ENCODE measurements at regions not wholly inside any gene's neighbourhood (a gene's known extent, or its start where the extent isn't known, plus 50 kb on each side); places are given as distances from the start of the nearest gene placed in this dataset.
"Not testable (repeated sequence)": the region's sequence is repeated elsewhere in the genome, so short reads cannot be mapped to it uniquely, and the experiment has no call there.

DNA sequence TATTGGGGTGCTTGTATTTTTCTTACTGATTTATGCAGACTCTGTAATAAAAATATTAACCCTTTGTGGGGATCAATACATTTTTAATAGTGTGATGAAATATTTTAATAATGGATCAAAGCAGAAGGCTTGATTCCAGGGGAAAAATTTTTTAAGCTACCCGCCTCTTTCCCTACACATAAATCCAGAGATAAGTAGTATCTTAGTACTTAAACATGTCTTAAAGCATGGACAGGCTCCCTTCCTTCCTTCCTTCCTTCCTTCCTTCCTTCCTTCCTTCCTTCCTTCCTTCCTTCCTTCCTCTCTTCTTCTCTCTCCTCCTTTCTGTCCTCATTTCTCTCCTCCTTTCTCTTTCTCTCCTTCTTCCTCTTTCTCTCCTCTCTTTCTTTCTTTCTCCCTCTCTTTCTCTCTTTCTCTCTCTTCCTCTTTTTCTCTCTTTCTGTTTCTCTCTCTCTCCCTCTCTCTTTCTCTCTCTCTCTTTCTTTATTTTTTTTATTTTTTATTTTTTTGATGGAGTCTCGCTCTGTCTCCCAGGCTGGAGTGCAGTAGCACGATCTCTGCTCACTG is 78.0 kb upstream of the SPRY4 start:
- no peak for DNase-seq

DNA sequence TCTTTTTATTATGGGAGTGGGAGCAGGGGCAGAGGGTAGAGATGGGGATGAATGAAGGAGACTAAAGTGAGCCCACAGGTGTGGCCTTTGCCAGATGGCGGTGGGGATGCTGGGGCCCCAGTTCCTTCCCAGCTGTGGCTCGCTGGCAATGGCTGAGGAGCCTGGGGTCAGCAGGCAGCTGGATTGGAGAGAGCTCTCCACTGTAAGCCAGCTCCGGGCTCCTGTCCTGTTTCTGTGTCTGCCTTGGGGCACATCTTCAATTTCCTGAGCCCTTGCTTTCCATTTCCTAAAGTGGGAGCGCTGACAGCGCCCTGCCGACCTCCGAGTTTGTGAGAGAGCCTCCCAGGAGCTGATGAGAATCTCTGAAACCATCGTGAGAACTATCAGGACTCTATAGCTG is 75.6 kb upstream of the SPRY4 start:
- no peak for DNase-seq

DNA sequence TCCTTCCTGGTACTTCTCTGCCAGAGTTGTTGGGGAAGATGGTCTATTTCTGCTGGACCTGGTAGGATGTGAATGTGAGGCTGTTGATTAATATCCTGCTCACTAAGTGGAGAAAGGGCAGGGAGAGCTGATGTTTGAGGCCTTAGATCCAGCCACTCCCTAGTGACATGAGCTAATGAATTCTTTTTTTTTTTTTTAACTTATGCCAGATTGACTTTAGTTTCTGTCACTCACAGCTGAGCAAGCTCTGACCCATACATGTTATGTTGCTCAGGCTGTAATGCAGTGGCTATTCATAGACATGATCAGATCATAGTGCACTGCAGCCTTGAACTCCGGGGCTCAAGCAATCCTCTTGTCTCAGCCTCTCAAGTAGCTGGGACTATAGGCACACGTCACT is 75.1 kb upstream of the SPRY4 start:
- no peak for DNase-seq

DNA sequence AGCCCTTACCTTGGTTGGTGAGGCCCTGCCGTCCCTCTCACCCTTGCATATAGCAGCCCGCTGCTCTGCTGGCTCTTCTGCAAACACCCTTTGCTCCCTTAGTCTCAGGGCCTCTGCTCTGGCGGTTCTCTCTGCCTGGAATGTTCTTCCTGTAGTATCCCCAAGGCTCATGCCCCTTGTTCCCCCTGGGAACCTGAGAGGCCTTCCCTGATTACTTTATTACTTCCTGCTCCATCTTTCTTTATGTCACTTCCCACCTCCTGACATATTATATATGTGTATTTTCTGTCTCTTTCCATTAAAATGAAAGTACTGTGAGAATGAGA is 73.9 kb upstream of the SPRY4 start:
- DNase-seq, result no peak

DNA sequence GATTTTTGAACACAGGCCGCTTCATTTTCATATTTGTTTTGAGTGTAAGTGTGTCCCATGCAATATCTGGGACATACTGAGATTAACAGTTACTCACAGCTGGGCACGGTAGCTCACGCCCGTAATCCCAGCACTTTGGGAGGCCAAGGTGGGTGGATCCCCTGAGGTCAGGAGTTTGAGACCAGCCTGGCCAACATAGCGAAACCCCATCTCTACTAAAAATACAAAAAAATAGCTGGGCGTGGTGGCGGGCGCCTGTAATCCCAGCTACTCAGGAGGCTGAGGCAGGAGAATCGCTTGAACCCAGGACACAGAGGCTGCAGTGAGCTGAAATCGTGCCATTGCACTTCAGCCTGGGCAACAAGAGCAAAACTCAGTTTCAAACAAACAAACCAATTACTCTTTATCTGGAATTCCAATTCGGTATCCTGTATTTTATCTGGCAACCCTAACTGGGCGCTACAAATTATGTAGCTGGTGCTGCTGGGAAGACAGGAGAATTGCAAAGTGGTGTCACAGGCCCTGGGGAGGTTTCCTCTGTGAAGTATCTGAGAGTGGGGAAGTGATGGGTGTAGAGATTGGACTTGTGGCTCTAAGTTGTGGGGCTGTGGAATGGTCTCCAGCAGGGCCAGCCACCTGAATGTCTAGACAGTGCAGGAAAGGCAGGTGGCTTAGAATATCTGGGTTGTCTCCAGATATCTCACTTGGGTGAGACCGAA is 73.3 kb upstream of the SPRY4 start:
- DNase-seq, result not testable (repeated sequence)

DNA sequence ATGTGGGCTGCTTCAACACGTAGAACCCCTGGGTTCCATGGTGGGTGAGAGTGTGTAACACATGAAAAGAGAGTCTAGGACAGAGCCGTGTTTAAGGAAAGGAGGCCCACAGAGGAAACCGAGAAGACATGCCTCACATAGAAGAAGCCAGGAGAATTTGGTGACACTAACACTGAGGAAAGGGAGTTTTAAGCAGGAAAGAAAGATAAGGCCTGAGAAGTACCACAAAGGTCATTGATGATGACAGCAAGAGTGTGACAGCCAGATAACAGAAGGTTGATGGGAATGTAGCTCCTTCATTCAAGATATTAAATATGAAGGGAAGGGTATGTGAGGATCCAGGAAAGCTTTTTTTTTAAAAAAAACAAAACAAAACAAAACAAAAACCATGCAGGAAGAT is 72.4 kb upstream of the SPRY4 start:
- DNase-seq, result no peak

DNA sequence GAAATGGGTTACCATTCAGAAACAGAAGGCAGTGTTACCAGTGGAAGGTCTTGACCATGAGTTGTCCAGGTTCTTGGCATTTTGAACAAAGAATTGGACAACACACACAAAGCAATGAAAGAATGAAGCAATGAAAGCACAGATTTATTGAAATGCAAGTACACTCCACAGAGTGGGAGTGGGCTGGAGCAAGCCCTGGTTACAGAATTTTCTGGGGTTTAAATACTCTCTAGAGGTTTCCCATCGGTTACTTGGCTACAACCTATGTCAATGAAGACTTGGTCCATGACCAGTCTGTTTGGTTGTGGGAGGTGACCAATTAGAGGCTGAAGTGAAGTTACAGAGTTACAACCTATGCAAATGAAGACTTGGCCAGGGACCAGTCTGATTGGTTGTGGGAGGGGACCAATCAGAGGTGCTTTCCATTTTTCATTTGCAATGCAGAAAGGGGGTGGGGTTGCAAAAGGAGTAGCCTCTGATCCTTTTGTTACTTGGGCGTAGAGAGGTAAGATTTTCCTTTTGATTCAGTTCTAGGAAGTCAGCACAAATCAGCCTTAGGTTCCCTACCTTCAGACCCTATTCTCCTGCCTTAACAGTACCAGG is 71.7 kb upstream of the SPRY4 start:
- DNase-seq, result no peak

DNA sequence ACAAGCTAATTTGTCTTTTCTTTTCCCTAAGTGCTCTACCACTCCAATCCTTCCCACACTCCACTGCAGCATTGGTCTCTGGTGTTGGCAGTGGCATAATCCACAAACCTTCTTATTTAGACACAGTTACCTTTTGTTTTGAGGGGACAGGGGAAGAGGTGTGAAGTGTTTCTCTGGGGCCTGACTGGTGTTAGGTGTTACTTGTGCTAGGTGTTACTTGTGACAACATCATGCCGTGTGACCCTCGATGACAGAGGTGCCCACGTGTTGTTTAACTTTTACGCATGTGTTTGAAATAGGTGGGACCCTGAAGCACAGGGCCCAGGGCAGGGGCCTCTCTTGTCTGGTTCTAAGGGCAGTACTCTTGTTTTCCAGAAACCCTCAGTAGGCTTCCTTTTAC is 70.5 kb upstream of the SPRY4 start:
- no peak for DNase-seq

DNA sequence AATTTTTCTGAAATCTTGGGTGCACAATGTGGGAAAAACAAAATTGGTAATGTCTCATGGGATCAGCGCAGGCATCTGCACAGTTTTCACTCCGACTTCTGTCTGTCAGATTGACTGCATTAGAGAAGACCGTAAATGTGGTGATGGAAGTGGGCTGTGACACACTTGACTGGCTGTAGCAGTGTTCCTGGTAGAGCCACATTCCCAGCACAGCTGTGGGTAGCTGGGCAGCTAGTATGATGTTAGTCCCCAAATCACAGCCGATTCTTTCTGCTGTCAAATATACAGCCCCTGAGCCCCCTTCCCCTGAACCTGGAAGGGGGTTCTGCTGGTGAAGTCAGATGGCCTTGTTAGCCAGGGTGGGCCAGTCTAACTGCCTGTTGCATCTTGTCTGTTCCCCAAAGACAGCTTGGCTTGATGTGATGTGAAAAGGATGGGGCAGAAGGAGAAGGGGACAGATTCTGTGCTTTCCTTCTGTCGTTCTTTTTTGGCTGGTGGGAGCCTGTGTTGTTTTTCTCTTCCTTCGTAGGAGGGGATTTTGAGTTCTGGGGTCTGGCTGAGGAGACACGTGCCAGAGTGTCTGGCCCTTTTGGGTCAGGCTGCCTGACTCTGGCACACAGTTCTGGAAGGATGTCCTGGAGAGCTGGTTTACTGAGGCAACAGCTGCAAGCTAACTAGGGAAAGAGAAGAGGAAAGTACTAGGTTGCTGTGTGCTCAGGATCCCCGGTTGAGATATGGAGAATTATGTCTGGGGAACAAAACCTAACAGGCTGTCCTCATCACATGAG is 66.4 kb upstream of the SPRY4 start:
- no peak for DNase-seq

DNA sequence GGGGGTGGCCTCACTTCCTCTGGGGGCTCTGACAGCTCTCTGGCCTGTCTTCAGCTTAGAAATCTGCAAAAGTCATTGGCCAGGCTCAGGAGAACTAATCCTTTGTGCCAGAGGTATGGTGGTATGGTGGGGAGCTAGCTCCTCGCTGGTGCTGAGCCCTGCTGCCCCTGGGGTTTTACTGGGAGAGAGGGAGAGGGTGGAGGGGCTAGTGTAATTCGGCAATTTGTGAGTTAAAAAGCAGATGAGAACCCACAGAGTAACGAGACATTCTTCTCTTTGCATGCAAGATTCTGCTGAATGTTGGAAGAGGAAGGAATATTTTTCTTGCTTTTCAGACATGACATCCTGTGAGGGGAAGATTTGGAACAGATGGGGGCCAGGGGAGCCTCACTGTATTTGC is 65.5 kb upstream of the SPRY4 start:
- no peak for DNase-seq

DNA sequence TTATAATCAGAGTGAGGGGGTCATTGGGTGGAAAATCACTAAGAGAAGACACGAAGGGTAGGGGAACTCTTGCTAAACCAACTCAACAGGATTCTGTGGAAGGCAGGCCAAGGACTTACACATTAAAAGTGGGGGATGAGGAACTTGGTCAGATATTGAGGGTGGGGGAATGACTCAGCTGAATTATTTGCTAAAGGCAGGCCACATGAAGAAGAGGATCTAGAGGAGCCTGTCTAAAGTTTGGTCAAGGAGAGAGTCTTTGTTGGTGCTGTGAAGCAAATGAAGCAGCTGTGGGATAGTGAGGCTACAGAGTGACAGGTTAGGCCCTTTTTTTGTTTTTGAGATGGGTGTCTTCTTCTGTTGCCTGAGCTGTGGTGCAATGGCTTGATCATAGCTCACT is 63.9 kb upstream of the SPRY4 start:
- DNase-seq, result peak; percentile 6

DNA sequence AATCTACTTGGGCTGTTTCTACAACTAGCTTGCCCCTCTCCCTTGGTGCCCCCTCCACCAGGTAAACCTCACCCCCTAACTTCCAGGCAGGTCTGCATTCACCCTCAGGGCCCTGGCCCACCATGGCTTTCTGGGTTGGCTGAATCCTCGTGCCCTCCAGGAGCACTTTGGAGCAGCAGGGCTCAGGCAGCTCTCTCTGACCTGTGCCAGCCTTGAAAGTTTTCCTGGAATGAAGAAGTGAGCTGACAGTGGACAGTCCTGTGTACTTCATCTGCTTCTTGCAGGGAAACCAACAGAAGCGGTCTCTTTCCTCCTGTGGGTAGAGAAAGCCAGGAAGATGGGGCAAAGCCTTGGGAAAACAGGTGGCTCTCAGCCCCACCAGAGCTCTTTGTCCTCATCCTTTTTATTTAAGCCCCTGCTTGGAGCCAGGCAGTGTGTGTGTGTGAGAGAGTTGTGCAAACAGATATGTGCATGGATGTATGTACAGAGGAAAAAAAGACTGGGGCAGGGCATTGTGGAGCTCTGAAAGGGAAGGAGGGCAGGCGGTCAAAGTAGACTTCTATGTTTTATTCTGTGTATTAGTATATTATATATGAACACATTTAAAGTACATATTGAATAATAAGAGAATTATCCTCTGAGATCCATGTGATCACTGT is 62.3 kb upstream of the SPRY4 start:
- DNase-seq, result peak; percentile 9

DNA sequence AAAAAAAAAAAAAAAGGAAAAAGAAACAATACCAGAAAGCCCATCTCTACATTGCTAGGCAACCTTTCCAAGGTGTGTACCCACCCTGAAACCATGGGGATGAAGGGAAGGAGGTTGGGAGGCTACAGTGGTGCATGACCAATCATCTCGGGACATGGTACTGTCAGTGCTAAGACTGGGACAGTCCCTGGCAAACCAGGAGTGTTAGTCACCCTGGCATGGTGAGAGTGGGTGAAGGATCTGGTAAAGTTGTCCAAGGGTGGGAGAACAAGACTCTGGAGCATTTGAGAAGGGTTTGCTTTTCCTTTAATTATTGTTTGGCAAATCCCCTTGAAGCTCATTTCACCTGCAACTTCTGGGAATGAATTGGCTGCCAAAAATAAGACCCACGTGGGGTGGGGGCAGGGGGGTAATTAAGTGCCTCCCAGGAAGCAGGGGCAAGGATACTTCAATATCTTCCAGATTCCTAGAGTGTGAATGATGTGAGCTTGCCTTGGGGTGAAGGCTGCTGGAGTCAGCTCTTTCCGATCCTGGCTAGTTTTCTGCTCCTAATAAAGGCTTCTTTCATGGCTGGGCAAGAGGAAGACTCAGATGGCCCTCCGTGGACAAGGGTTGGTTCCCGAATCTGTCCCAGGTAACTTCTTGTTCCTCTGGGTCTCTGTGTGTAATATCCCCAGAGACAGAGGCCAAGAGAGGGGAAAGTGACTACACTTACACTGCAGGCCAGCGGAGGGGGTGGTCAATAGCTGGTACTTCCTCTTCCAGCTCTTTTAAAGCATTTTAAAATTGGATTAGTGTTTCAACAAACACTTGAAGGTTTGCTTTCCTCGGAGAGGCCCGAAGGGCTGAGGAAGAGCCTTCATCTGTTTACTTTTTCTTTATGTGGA is 61.6 kb upstream of the SPRY4 start:
- DNase-seq, result no peak

DNA sequence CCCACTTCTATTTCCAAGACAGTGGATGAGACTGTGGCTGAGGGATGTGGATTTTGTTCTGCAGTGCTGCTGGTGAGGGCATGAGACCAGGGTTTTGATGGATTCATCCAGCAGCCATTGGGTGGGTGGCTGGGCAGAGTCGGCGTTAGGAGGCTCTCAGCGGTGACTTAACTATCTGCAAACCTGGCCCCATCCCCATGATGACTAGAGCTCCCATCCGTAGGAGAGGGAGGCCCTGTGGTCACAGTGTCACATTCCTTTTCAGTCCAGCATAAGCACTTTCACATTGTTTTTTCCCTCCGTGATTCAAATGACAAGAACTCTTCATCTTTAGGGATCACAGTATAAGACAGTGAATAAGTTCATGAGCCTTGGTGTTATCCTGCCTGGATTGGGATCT is 60.4 kb upstream of the SPRY4 start:
- DNase-seq, result no peak

DNA sequence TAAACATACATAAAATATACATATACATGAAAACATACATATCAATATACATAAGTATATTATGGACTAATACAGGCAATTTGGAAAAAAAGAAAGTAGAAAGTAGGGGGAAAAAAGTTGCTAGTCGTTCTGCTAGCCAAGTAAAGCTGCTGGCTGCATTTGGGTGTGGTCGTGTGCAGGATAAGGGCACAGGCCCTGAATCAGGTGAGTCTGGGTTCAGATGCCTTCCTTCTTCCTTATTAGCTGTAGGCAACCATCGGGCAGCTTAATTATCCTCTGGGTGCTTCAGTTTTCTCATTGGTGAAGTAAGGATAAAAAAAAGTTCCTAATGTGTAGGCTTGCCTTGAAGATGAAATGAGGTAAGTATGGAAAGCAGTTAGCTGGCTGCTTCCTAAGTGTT is 59.2 kb upstream of the SPRY4 start:
- no peak for DNase-seq

DNA sequence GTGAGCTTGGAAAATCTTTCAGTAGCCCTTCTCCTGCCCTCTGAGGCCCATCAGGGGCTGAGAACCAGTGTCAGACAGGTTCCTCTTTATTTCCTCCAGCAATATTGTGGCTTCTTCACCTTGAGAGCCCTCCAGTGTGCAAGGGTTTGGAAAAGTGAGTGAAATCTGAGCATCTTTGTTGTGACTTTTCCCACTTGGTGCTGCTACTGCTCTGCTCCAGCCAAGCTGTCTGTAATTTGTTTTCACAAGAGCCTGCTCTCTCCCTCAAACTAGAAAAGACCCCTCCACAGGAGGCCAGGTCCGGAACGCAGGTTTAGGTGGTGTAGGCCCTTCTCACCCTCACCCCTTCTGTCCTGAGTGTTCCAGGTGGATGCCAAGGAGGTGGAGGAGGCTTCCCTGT is 57.4 kb upstream of the SPRY4 start:
- no peak for DNase-seq

DNA sequence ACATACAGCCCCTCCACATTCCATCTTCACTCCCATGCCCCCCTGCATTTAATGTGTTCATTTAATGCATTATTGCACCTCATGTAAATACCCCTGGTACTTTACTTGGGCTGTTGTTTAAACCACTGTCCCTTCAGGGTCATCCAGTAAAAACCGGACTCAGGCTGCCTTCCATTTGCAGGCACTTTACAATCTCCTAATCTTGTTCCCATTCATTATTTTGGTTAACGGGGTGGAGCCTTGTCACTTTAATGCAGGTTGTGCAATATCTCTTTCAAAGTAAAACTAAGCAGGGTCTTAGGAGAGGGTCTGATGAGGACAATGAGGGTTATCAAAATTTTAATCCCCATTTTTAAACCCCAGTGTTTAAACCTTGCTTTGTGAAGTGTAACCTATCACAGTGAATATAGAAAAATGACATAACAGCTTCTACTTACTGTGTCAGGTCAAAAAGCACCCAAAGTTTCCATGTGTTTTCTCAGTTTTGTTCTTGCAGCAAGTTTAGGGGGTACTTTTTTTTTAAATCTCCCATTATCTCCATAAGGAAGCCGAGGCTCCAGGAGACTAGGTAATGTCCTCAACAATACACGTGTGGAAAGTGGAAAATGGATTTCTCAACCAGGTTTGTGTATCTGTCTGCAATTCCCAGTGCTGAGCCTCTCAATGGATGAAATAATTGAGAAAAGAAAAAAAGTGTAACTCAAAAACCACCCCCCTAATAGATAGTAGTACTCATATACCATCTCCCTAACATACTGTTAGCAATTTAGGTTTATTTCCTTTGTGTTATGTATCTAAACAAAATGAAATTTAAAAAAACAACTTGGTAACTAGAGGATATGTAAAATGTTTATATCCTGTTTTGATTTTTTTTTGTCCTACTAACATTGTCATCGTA is 54.2 kb upstream of the SPRY4 start:
- DNase-seq, result no peak

DNA sequence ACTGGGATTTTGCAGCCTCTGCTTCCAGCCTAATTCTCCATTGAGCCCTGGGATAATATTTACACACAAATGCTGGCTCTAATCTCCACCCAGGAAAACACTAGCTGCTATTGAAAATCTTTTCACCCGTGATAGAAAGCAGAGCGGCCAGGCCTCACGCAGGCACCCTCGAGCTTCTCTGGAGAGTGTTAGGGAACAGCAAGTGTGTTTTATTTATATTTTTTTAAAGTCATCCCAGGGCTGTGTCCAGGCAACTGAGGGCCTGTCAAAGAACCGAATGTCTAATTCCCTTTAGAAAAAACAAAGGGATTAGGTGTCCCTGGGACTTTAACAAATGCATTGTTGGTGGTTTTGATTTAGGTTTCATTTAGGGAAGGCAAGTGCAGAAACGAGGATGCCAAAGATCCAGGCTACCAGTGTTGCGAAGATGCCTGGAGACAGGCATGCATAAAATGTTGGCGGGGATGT is 51.2 kb upstream of the SPRY4 start:
- no peak for DNase-seq

All from left hindlimb (tissue), 1 donor.